HG03432 (cell line): ENCODE measurements at regions not wholly inside any gene's neighbourhood (a gene's known extent, or its start where the extent isn't known, plus 50 kb on each side); places are given as distances from the start of the nearest gene placed in this dataset.
"Not testable (repeated sequence)": the region's sequence is repeated elsewhere in the genome, so short reads cannot be mapped to it uniquely, and the experiment has no call there.

ENCODE experiments used
- ATAC-seq: cut with Tn5 transposase; IDR thresholded peaks from one replicate; pipeline ENCODE4 v1.9.1; 2021; ENCODE audit warnings: mild to moderate bottlenecking, moderate library complexity; ENCODE audit not compliant: unreplicated experiment

DNA sequence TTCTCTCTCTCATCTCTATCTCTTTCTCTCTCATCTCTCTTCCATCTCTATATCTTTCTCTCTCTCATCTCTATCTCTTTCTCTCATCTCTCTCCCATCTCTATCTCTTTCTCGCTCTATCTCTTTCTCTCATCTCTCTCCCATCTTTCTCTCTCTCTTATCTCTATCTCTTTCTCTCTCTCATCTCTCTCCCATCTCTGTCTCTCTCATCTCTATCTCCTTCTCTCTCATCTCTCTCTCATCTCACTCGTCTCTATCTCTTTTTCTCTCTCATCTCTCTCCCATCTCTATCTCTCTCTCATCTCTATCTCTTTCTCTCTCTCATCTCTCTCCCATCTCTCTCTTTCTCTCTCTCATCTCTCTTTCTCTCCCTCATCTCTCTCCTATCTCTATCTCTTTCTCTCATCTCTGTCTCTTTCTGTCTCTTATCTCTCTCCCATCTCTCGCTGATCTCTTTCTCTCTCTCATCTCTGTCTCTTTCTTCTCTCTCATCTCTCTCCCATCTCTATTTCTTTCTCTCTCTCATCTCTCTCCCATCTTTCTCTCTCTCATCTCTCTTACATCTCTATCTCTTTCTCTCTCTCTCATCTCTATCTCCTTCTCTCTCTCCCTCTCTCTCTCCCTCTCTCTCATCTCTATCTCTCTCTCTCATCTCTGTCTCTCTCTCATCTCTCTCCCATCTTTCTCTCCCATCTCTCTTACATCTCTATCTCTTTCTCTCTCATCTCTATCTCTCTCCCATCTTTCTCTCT is 388.7 kb downstream of the NPHP4 start:
- no peak for ATAC-seq

DNA sequence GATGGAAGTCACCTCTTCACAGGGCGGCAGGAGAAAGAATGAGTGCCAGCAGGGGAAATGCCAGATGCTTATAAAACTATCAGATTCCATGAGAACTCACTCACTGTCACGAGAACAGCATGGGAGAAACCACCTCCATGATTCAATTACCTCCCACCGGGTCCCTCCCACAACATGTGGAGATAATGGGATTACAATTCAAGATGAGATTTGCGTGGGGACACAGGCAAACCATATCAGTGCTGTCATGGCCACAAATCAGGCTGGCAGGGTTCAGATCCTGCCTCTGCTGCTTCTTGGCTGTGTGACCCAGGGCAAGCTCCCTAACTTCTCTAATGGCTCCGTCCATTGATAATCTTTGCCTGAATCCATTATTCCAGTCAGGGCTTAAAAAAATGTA is 389.5 kb downstream of the NPHP4 start:
- ATAC-seq: not testable (repeated sequence)

DNA sequence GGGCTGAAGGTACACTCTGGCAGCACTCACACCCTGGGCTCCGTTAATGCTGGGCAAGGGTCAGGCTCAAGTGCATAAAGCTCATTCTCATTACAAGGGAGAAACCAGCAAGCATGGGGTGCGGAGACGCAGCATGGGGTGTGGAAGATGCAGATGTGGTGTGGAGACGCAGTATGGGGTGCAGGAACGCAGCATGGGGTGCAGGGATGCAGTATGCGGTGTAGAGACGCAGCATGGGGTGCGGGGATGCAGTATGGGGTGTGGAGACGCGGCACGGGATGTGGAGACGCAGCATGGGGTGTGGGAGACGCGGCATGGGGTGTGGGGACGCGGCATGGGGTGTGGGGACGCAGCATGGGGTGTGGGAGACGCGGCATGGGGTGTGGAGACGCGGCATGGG is 390.7 kb downstream of the NPHP4 start:
- ATAC-seq: no peak

- ATAC-seq: no peak
These were observed 392.7 kb downstream of the NPHP4 start for GRCh38 chr1:5599541-5599940.

DNA sequence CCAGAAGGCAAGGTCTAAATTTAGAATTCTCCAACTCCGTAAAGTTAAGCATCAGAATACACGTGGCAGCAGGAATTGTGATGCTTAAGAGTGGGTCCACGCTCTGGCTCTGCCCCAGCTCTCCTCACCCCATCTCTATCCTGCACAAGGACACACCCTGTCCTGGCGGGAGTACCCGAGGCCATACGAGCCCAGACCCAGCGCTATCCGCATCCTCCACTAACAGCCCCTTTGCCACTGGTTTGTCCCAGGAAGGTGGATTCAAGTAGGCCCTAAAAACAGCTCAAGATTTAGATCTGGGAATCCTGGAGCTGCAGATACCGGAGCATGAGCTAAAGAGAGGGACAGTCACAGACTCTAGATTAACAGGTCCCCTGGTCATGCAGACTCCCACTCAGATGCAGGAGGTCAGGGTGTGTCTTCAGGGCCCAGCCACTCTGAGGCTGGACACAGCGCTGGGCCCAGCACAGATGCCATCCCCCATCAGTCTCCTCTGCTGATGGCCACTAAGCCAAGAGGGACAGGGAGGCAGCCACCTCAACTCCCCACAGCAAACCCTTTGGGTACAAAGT is 393.3 kb downstream of the NPHP4 start:
- ATAC-seq: no peak

GRCh38 chr1:5597991-5598823 is 394.0 kb downstream of the NPHP4 start:
- ATAC-seq: no peak

DNA sequence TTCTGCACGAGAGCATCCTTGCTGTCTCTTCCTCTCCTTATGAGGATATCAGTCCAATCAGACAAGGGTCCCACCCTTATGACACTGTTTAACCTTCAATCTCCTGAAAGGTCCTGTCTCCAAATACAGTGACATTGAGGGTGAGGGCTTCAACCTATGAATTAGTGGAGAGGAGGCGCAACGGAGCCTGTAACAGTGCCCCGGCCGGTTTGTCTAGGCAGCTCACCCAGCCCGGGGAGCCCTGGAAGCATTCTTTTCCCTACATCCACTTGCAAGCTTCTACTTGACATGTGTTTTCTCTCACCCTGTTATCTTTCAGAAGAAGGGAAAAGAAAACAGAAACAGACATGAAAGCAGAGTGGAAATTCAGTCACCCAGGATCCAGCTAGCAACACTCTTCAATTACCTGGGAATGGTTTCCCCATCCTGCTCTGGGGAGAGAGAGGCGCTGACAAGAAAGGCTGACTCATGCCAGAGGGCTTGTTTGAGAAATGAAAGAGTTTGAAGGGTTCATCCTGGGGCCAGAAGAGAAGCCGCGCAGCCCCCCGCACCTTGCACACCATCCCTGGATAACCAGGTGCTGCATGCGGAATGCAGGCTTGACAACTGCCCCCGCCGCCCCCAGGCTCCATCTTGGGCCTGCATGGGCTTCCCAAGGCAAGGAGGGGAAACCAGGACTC is 394.9 kb downstream of the NPHP4 start:
- ATAC-seq: no peak

DNA sequence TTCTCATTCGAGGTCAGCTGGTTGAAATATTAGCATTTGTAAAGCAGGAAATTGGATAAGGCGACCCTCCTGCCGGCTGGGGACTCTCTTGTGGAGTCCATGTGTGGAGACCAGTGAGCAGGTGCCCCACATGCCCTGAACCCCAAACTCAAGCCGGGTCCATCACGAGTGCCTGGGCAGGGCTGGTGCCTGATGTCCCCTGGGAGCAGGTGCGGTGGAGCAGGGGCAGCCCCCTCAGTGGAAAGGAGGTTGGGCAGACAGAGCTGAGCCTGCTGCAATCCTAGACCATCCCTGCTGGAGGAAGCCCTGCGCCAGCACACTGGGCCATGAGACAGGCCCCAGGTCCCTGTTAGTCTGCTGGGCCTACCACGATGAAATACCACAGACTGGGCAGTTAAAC is 395.6 kb downstream of the NPHP4 start:
- no peak for ATAC-seq

DNA sequence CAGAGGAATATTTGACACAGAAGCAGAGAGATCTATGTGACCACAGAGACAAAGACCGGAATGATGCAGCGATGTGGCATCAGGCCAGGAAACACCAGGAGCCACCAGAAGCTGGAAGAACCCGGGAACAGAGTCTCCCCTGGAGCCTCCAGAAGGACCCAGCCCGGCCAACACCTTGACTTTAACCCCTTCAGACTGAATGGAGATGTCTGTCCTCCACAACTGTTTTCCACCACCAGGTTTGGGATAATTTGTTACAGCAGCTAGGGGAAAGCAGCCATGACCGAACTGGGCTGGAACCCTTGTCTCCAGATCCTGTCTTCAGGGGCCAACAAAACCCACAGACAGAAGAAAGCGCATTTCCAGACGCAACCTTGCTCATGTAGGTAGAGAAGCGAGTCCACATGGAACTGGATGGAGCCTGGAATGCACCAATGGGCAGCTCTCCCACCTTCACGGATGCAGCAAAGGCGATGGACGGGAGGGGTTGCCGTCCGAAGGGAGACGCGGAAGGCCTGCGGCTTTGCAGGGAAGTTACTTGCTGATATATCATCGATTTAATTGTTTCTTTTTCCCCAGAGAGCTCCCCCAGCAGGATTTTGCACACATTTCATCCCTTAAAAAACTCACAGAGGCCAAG is 396.6 kb downstream of the NPHP4 start:
- no peak for ATAC-seq

- no peak for ATAC-seq
These were observed 397.9 kb downstream of the NPHP4 start for GRCh38 chr1:5594056-5594956.

DNA sequence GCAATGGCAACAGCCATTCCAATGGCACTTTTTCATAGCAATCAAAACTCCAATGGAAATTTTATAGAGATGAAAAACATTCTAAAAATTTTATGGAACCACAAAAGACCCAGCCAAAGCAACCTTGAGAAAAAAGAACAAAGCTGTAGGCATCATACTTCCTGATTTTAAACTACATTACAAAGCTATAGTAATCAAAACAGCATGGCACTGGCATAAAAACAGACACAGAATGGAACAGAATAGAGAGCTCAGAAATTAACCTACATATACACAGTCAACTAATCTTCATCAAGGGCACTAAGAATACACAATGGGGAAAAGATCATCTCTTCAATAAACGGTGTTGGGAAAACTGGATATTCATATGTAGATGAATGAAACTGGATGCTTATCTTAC is 401.5 kb downstream of the NPHP4 start:
- no peak for ATAC-seq

GRCh38 chr1:5586629-5587028 is 405.6 kb downstream of the NPHP4 start:
- ATAC-seq: no peak

DNA sequence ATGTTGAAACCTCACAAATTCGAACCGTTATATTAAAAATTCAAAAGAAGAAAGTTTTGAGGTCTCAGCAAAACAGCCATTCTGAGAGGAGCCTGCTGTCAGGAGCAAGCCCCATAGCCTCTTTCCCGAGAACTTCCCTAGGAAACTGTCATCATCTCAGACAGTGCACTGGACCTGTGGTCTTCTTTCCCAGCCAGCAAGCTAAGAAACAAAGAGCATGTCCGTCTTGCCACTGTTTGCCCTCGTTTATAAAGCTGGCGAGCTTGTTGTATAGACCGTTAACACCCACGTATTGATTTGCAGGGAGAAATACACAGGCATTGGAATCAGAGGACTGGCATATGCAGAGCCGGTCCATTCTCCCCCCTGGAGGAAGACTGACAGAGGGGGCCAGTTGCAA is 407.0 kb downstream of the NPHP4 start:
- ATAC-seq: no peak

DNA sequence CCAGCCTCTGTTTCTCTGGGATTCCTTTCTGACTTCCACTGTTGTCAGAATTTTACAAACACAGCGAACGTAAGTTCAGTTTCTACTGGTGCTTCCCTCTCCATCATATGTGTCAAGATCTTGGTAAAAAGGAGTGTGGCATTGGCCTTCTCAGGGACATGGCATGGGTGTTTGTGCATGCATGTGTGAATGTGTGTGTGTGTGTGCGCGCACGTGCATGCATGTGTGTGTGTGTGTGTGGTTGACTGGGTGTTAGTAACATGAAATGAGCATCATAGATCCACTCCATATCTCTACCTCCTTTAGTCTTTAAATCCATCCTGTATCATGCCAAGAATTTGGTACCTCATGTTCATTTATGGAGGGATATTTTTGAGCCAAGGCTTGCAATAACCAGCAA is 411.3 kb downstream of the NPHP4 start:
- no peak for ATAC-seq

DNA sequence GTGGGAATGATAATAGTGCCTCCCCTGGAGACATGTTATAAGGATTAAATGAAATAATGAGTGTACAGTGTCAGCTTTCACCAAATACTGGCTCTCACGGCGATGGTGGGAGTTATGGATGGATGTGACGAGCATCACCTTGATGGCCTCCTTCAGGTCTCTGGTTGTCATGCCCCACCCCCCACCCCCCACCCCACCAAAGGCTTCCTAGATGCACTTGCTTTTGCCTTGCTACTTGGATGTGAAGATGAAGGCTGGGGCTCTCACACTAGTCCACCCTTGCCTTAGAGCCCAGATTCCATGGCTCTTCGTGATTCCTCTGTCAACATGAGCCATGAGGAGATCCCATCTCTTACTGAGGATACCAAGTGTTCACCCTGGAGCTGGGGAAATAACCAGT is 412.3 kb downstream of the NPHP4 start:
- no peak for ATAC-seq

- no peak for ATAC-seq
These were observed 413.5 kb downstream of the NPHP4 start for GRCh38 chr1:5578690-5579089.

DNA sequence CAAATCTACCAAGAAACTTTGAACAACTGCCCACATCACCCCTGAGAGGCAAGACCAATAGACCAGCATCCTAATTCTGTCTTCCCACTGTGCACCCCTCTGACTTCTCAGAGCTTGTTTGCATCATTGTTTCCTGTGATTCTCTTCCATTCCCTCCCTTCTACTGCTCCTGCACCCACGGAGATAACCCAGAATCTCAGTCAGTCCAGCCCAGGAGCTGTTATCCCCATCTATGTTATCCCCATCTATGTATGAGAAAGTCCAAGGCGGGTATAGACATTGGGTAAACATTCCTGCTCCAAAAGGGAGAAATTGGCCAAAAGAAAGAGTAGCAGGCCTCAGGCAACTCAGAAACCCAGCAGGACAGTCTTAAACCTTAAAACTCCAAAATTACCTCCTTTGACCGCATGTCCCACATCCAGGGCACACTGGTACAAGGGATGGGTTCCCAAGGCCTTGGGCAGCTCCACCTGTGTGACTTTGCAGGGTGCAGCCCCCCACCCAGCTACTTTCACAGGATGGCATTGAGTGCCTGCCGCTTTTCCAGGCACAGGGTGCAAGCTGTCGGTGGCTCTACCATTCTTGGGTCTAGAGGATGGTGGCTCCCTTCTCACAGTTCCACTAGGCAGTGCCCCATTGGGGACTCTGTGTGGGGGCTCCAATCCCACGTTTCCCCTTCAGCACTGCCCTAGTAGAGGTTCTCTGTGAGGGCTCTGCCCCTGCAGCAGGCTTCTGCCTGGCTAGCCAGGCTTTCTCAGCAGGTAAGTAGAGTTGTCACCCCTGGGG is 414.8 kb downstream of the NPHP4 start:
- ATAC-seq: no peak

- ATAC-seq: no peak
These were observed 415.6 kb downstream of the NPHP4 start for GRCh38 chr1:5576673-5577065.

GRCh38 chr1:5576011-5576672 is 416.1 kb downstream of the NPHP4 start:
- no peak for ATAC-seq
